Transverse colon (tissue), 4 donors: ENCODE measurements at regions not wholly inside any gene's neighbourhood (a gene's known extent, or its start where the extent isn't known, plus 50 kb on each side); places are given as distances from the start of the nearest gene placed in this dataset.

Source experiments
- CTCF ChIP-seq, 5 experiments: fragments of 200-600 bp in 3 of 5; fragments of 450-650 bp in 2 of 5; sonication (generic) in 3 of 5; IDR thresholded peaks; 1 replicate in 2 of 5; 2 replicates in 3 of 5; pipeline ENCODE4 v1.5.1; 2016 to 2017; ENCODE audit warnings: antibody characterized with exemption in 5 of 5, inconsistent platforms in 3 of 5, mild to moderate bottlenecking in 2 of 5, moderate library complexity in 1 of 5
- EP300 ChIP-seq: sonication (generic); formaldehyde crosslinking; IDR thresholded peaks from one replicate; pipeline ENCODE4 v1.6.1; 2017; ENCODE audit warnings: antibody characterized with exemption, low read depth
- POLR2A ChIP-seq: fragments of 450-650 bp; IDR thresholded peaks from one replicate; pipeline ENCODE4 v1.6.1; 2016; ENCODE audit warnings: antibody characterized with exemption, mild to moderate bottlenecking, moderate library complexity
- POLR2AphosphoS5 ChIP-seq, 3 donors: sonication (generic); formaldehyde crosslinking; IDR thresholded peaks; one replicate each; pipeline ENCODE4 v1.6.1; 2016; ENCODE audit warnings: antibody characterized with exemption in 3 of 3

GRCh38 chr15:62275831-62276230 lies 110.7 kb upstream of the C2CD4B start:
- no peak for TF ChIP-seq CTCF (IDR thresholded peaks at IDR 0.05)
- TF ChIP-seq EP300: no peak
- TF ChIP-seq POLR2A: no peak
- TF ChIP-seq POLR2AphosphoS5 (IDR thresholded peaks at IDR 0.05): no peak
